Natural killer cell (primary cell): ENCODE measurements at regions not wholly inside any gene's neighbourhood (a gene's known extent, or its start where the extent isn't known, plus 50 kb on each side); places are given as distances from the start of the nearest gene placed in this dataset.

ENCODE experiments used
- ATAC-seq, 3 donors: fragments of 150-1000 bp in 2 of 3; fragments of 200-7000 bp in 1 of 3; cut with Tn5 transposase; 1 replicate in 1 of 3; 2 replicates in 2 of 3; pipeline ENCODE4 v1.10.0; 2021; ENCODE audit warnings: mild to moderate bottlenecking in 2 of 3, moderate library complexity in 2 of 3
- DNase-seq, 2 donors: peaks; one replicate each; pipeline versions ENCODE4 v3.0.0 to v3.0.0-alpha.2; 2013 to 2021; ENCODE audit warnings: mixed read lengths in 1 of 2
- H3K27ac ChIP-seq: one replicate; pipeline ENCODE4 v1.5.1; 2013; ENCODE audit warnings: mild to moderate bottlenecking, low read length
- H3K27me3 ChIP-seq: one replicate; pipeline ENCODE4 v1.6.1; 2013; ENCODE audit warnings: low read length; ENCODE audit not compliant: control insufficient read depth, insufficient read depth
- H3K36me3 ChIP-seq: one replicate; pipeline ENCODE4 v1.6.1; 2013; ENCODE audit warnings: low read length; ENCODE audit not compliant: control insufficient read depth, insufficient read depth
- H3K4me1 ChIP-seq: one replicate; pipeline ENCODE4 v1.6.1; 2013; ENCODE audit warnings: low read length; ENCODE audit not compliant: control insufficient read depth, insufficient read depth
- H3K4me3 ChIP-seq: one replicate; pipeline ENCODE4 v1.5.1; 2013; ENCODE audit warnings: low read length
- H3K9me3 ChIP-seq: one replicate; pipeline ENCODE4 v1.6.1; 2013; ENCODE audit warnings: low read length; ENCODE audit not compliant: control insufficient read depth, insufficient read depth
- H3K27ac Mint-ChIP-seq, 2 donors: one replicate each; pipeline ENCODE4 v1.8.0; 2022; ENCODE audit warnings: mild to moderate bottlenecking in 2 of 2, mixed read lengths in 2 of 2, moderate library complexity in 1 of 2
- H3K27me3 Mint-ChIP-seq, 2 donors: one replicate each; pipeline ENCODE4 v1.8.0; 2022; ENCODE audit warnings: low read depth in 2 of 2, mixed read lengths in 2 of 2
- H3K36me3 Mint-ChIP-seq: one replicate; pipeline ENCODE4 v1.8.0; 2022; ENCODE audit warnings: mixed read lengths
- H3K4me1 Mint-ChIP-seq, 2 donors: one replicate each; pipeline ENCODE4 v1.8.0; 2022; ENCODE audit warnings: mixed read lengths in 2 of 2
- H3K4me3 Mint-ChIP-seq: one replicate; pipeline ENCODE4 v1.8.0; 2022; ENCODE audit warnings: mild to moderate bottlenecking, moderate library complexity, mixed read lengths
- H3K9me3 Mint-ChIP-seq, 2 donors: one replicate each; pipeline ENCODE4 v1.8.0; 2022; ENCODE audit warnings: mixed read lengths in 2 of 2
- CTCF ChIP-seq: fragments of 200-600 bp; IDR thresholded peaks from one replicate; pipeline ENCODE4 v1.8.0; 2022; ENCODE audit warnings: antibody characterized with exemption
- WGBS: methylation state at CpG from one replicate; pipeline ENCODE4 v1.1.7; 2013; ENCODE audit warnings: missing lambda C conversion rate; ENCODE audit not compliant: insufficient coverage; 5-methylcytosine and 5-hydroxymethylcytosine counted together
- intact Hi-C: fragments of 100-400 bp; cut with micrococcal nuclease; formaldehyde crosslinking; loops from one replicate; pipeline ENCODE4 v1.14.2; 2022

GRCh38 chr14:44204061-44204835, 302.8 kb downstream of the FSCB start:
- intact Hi-C loops: no loop called here
- Mint-ChIP-seq H3K27me3 (no peaks in the 10 kb centered on the region), H3K36me3 (no peaks in the 10 kb centered on the region), H3K4me1 (no peaks in the 10 kb centered on the region), H3K9me3 (peaks cover 4 to 12% of the 10 kb centered on the region in 2 donors), H3K27ac (no peak overlapping the region), H3K4me3 (no peak overlapping the region)
- no peak for TF ChIP-seq CTCF
- H3K9me3 ChIP-seq: peaks cover 4% of the 10 kb centered on the region
- H3K27me3 ChIP-seq: no peaks in the 10 kb centered on the region
- no peak overlapping the region for H3K4me3 ChIP-seq
- H3K36me3 ChIP-seq: no peaks in the 10 kb centered on the region
- no peaks in the 10 kb centered on the region for H3K4me1 ChIP-seq
- no peak overlapping the region for H3K27ac ChIP-seq
- 40% methylated on average over 1 of the region's 3 CpGs for WGBS
- no peak for DNase-seq
- no peak for ATAC-seq

GRCh38 chr14:44180975-44181374, 326.1 kb downstream of the FSCB start:
- WGBS: 60% methylated on average over 1 of the region's 1 CpG
- H3K27ac ChIP-seq: no peak overlapping the region
- Mint-ChIP-seq H3K4me1 (no peaks in the 10 kb centered on the region), H3K4me3 (no peak overlapping the region), H3K9me3 (peaks cover 26 to 27% of the 10 kb centered on the region in 2 donors), H3K27me3 (no peaks in the 10 kb centered on the region), H3K36me3 (peaks cover 8% of the 10 kb centered on the region), H3K27ac (no peak overlapping the region)
- DNase-seq: no peak
- intact Hi-C loops: no loop called here
- no peaks in the 10 kb centered on the region for H3K4me1 ChIP-seq
- no peaks in the 10 kb centered on the region for H3K36me3 ChIP-seq
- H3K9me3 ChIP-seq: peaks cover 6% of the 10 kb centered on the region
- no peak for TF ChIP-seq CTCF
- H3K4me3 ChIP-seq: no peak overlapping the region
- no peak for ATAC-seq
- H3K27me3 ChIP-seq: no peaks in the 10 kb centered on the region

- Mint-ChIP-seq H3K4me3 (no peak overlapping the region), H3K36me3 (peaks cover 20% of the 10 kb centered on the region), H3K27ac (no peak overlapping the region), H3K9me3 (peaks cover 18 to 20% of the 10 kb centered on the region in 2 donors), H3K27me3 (no peaks in the 10 kb centered on the region), H3K4me1 (no peaks in the 10 kb centered on the region)
- Histone ChIP-seq H3K4me3 (no peak overlapping the region), H3K27ac (no peak overlapping the region), H3K9me3 (no peaks in the 10 kb centered on the region), H3K36me3 (no peaks in the 10 kb centered on the region), H3K27me3 (no peaks in the 10 kb centered on the region), H3K4me1 (no peaks in the 10 kb centered on the region)
- ATAC-seq: no peak
- DNase-seq: no peak
- WGBS: 29% methylated on average over 4 of the region's 4 CpGs
- no peak for TF ChIP-seq CTCF
- intact Hi-C loops: no loop called here
Observed at GRCh38 chr14:44170556-44170955, 336.5 kb downstream of the FSCB start.

GRCh38 chr14:44170101-44170500, 337.0 kb downstream of the FSCB start:
- DNase-seq (no peak), ATAC-seq (no peak)
- Histone ChIP-seq H3K27me3 (no peaks in the 10 kb centered on the region), H3K9me3 (no peaks in the 10 kb centered on the region), H3K4me1 (no peaks in the 10 kb centered on the region), H3K27ac (no peak overlapping the region), H3K36me3 (no peaks in the 10 kb centered on the region), H3K4me3 (no peak overlapping the region)
- WGBS: 67% methylated on average over 6 of the region's 6 CpGs
- no peak for TF ChIP-seq CTCF
- Mint-ChIP-seq H3K4me3 (no peak overlapping the region), H3K36me3 (peaks cover 17% of the 10 kb centered on the region), H3K4me1 (no peaks in the 10 kb centered on the region), H3K27ac (no peak overlapping the region), H3K27me3 (no peaks in the 10 kb centered on the region), H3K9me3 (peaks cover 16 to 18% of the 10 kb centered on the region in 2 donors)
- intact Hi-C loops: no loop called here
